ENCODE measurements at regions not wholly inside any gene's neighbourhood (a gene's known extent, or its start where the extent isn't known, plus 50 kb on each side); places are given as distances from the start of the nearest gene placed in this dataset.

GRCh38 chr9:86858009-86858408 is 89.3 kb downstream of the GAS1 start:
- TF ChIP-seq CTCF (IDR thresholded peaks at IDR 0.05; ENCODE audit: poor library complexity) = no peak
- TF ChIP-seq EZH2 (IDR thresholded peaks at IDR 0.05; ENCODE audit: borderline replicate concordance) = no peak
- no peak for TF ChIP-seq EZH2phosphoT487 (IDR thresholded peaks at IDR 0.05; ENCODE audit: low read depth, severe bottlenecking, unreplicated experiment)
- Histone ChIP-seq H3K4me1 (ENCODE audit: insufficient read depth) (no peaks in the 10 kb centered on the region), H3K4me2 (no peak overlapping the region), H3K9me2 (replicated peaks; ENCODE audit: insufficient read depth) (no peaks in the 10 kb centered on the region), H3K36me3 (replicated peaks; ENCODE audit: insufficient read depth, low read depth) (no peaks in the 10 kb centered on the region), H3K79me2 (no peaks in the 10 kb centered on the region), H4K20me1 (ENCODE audit: insufficient read depth, poor library complexity, severe bottlenecking) (no peaks in the 10 kb centered on the region), H3K9me3 (ENCODE audit: low read depth) (no peaks in the 10 kb centered on the region), H3K27me3 (no peaks in the 10 kb centered on the region), H2AFZ (no peak overlapping the region), H3K27ac (no peak overlapping the region), H3K4me3 (no peak overlapping the region)
- 79% methylated on average over 1 of the region's 1 CpG for WGBS (ENCODE audit: low lambda C conversion rate, missing lambda C conversion rate)
- no peak for DNase-seq (ENCODE audit: low spot score)

GRCh38 chr9:86856259-86856658 is 91.0 kb downstream of the GAS1 start:
- Histone ChIP-seq H3K9me3 (ENCODE audit: low read depth) (no peaks in the 10 kb centered on the region), H3K27me3 (no peaks in the 10 kb centered on the region), H3K79me2 (no peaks in the 10 kb centered on the region), H3K36me3 (replicated peaks; ENCODE audit: insufficient read depth, low read depth) (no peaks in the 10 kb centered on the region), H3K27ac (no peak overlapping the region), H3K4me1 (ENCODE audit: insufficient read depth) (no peaks in the 10 kb centered on the region), H4K20me1 (ENCODE audit: insufficient read depth, poor library complexity, severe bottlenecking) (no peaks in the 10 kb centered on the region), H3K9me2 (replicated peaks; ENCODE audit: insufficient read depth) (no peaks in the 10 kb centered on the region), H3K4me3 (no peak overlapping the region), H3K4me2 (no peak overlapping the region), H2AFZ (no peak overlapping the region)
- TF ChIP-seq CTCF (IDR thresholded peaks at IDR 0.05; ENCODE audit: poor library complexity) (no peak), EZH2phosphoT487 (IDR thresholded peaks at IDR 0.05; ENCODE audit: low read depth, severe bottlenecking, unreplicated experiment) (no peak), EZH2 (IDR thresholded peaks at IDR 0.05; ENCODE audit: borderline replicate concordance) (no peak)
- 88% methylated on average over 3 of the region's 3 CpGs for WGBS (ENCODE audit: low lambda C conversion rate, missing lambda C conversion rate)
- DNase-seq (ENCODE audit: low spot score) = no peak

GRCh38 chr9:86854898-86855523 is 92.3 kb downstream of the GAS1 start:
- Histone ChIP-seq H3K27ac (no peak overlapping the region), H3K9me2 (replicated peaks; ENCODE audit: insufficient read depth) (no peaks in the 10 kb centered on the region), H4K20me1 (ENCODE audit: insufficient read depth, poor library complexity, severe bottlenecking) (no peaks in the 10 kb centered on the region), H3K79me2 (no peaks in the 10 kb centered on the region), H3K9me3 (ENCODE audit: low read depth) (no peaks in the 10 kb centered on the region), H3K4me2 (no peak overlapping the region), H3K4me3 (no peak overlapping the region), H3K27me3 (no peaks in the 10 kb centered on the region), H3K36me3 (replicated peaks; ENCODE audit: insufficient read depth, low read depth) (no peaks in the 10 kb centered on the region), H2AFZ (no peak overlapping the region), H3K4me1 (ENCODE audit: insufficient read depth) (no peaks in the 10 kb centered on the region)
- WGBS (ENCODE audit: low lambda C conversion rate, missing lambda C conversion rate) = 26% methylated on average over 5 of the region's 5 CpGs
- TF ChIP-seq CTCF (IDR thresholded peaks at IDR 0.05; ENCODE audit: poor library complexity) (no peak), EZH2phosphoT487 (IDR thresholded peaks at IDR 0.05; ENCODE audit: low read depth, severe bottlenecking, unreplicated experiment) (no peak), EZH2 (IDR thresholded peaks at IDR 0.05; ENCODE audit: borderline replicate concordance) (no peak)
- peak; percentile 74 for DNase-seq (ENCODE audit: low spot score)

Measured in hepatocyte (in vitro differentiated cells).